Peyer's patch (tissue), 4 donors: ENCODE measurements at regions not wholly inside any gene's neighbourhood (a gene's known extent, or its start where the extent isn't known, plus 50 kb on each side); places are given as distances from the start of the nearest gene placed in this dataset.

ENCODE experiments used
- POLR2A ChIP-seq, 2 donors: fragments of 450-650 bp; IDR thresholded peaks; one replicate each; pipeline ENCODE4 v1.5.1; 2017; ENCODE audit warnings: antibody characterized with exemption in 2 of 2, mild to moderate bottlenecking in 2 of 2, moderate library complexity in 2 of 2
- TF ChIP-seq, protein P1 (sequence below), 6 experiments: fragments of 450-650 bp in 4 of 6; fragments of 200-600 bp in 2 of 6; sonication (generic) in 1 of 6; IDR thresholded peaks; one replicate each; pipeline ENCODE4 v1.5.1; 2017 to 2019; ENCODE audit warnings: antibody characterized with exemption in 6 of 6, mild to moderate bottlenecking in 3 of 6, moderate library complexity in 1 of 6

DNA sequence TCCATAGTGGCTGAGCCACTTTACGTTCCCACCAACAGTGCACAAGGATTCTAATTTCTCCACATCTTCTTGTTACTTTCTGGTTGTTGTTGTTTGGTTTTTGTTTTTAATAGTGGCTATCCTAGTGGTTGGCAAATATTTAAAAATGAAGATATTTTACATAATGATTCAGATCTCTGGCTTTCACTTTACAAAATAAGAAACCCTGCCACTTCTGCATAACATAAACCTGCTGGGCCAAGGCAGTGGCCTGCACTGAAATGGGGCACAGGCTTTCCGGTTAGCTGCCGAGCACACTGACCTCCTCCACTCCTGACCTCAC lies 320.4 kb downstream of the RPS6KC1 start:
- TF ChIP-seq, protein P1, sequence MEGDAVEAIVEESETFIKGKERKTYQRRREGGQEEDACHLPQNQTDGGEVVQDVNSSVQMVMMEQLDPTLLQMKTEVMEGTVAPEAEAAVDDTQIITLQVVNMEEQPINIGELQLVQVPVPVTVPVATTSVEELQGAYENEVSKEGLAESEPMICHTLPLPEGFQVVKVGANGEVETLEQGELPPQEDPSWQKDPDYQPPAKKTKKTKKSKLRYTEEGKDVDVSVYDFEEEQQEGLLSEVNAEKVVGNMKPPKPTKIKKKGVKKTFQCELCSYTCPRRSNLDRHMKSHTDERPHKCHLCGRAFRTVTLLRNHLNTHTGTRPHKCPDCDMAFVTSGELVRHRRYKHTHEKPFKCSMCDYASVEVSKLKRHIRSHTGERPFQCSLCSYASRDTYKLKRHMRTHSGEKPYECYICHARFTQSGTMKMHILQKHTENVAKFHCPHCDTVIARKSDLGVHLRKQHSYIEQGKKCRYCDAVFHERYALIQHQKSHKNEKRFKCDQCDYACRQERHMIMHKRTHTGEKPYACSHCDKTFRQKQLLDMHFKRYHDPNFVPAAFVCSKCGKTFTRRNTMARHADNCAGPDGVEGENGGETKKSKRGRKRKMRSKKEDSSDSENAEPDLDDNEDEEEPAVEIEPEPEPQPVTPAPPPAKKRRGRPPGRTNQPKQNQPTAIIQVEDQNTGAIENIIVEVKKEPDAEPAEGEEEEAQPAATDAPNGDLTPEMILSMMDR (IDR thresholded peaks at IDR 0.05), result no peak
- no peak for TF ChIP-seq POLR2A (IDR thresholded peaks at IDR 0.05)
